MM.1S (cell line): ENCODE measurements at regions not wholly inside any gene's neighbourhood (a gene's known extent, or its start where the extent isn't known, plus 50 kb on each side); places are given as distances from the start of the nearest gene placed in this dataset.

ENCODE experiments used
- EZH2 ChIP-seq: fragments of 300-600 bp; sonication (generic); optimal IDR thresholded peaks from 2 replicates; pipeline ENCODE3; 2017; ENCODE audit warnings: low read depth, mild to moderate bottlenecking, antibody characterized with exemption, low read length, mixed read lengths
- EZH2phosphoT487 ChIP-seq: fragments of 300-600 bp; sonication (generic); IDR thresholded peaks from 2 replicates; pipeline ENCODE4 v1.6.1; 2018; ENCODE audit warnings: antibody characterized with exemption, low read length
- TF ChIP-seq, protein P1 (sequence below): fragments of 300-600 bp; sonication (generic); IDR thresholded peaks from 2 replicates; pipeline ENCODE4 v1.5.1; 2016; ENCODE audit warnings: antibody characterized with exemption, low read length, mixed read lengths

DNA sequence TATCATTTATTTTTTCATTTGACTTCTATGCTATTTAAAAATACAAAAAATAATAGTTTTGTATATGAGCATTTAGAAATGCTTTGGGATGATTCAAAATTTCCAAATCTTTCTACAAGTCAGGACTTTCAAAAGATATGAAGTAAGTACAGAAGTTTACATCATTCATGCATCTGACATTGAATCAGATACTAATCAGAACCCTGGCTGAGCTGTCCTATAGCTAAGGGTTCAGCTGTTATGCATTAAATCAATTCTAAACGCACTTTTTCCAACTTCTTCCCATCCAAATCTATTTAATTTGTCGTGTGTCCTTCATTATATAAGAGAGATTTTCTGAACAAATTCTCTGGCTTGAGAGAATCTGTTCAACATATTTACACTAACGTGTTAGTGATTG is 779.4 kb downstream of the LTN1 start:
- TF ChIP-seq, protein P1, sequence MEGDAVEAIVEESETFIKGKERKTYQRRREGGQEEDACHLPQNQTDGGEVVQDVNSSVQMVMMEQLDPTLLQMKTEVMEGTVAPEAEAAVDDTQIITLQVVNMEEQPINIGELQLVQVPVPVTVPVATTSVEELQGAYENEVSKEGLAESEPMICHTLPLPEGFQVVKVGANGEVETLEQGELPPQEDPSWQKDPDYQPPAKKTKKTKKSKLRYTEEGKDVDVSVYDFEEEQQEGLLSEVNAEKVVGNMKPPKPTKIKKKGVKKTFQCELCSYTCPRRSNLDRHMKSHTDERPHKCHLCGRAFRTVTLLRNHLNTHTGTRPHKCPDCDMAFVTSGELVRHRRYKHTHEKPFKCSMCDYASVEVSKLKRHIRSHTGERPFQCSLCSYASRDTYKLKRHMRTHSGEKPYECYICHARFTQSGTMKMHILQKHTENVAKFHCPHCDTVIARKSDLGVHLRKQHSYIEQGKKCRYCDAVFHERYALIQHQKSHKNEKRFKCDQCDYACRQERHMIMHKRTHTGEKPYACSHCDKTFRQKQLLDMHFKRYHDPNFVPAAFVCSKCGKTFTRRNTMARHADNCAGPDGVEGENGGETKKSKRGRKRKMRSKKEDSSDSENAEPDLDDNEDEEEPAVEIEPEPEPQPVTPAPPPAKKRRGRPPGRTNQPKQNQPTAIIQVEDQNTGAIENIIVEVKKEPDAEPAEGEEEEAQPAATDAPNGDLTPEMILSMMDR = no peak
- TF ChIP-seq EZH2 (no peak), EZH2phosphoT487 (no peak)
